Panc1 (cell line): ENCODE measurements at regions not wholly inside any gene's neighbourhood (a gene's known extent, or its start where the extent isn't known, plus 50 kb on each side); places are given as distances from the start of the nearest gene placed in this dataset.

ENCODE experiments used
- CTCF ChIP-seq: fragments of 450-650 bp; IDR thresholded peaks from 2 replicates; pipeline ENCODE4 v1.5.1; 2017; ENCODE audit warnings: mild to moderate bottlenecking
- POLR2AphosphoS5 ChIP-seq: IDR thresholded peaks from 2 replicates; pipeline ENCODE4 v1.6.1; 2012; ENCODE audit warnings: mild to moderate bottlenecking, low read depth, low read length, moderate library complexity
- SIN3A ChIP-seq: IDR thresholded peaks from 2 replicates; pipeline ENCODE4 v1.6.1; 2012; ENCODE audit warnings: low read depth, mild to moderate bottlenecking, low read length, moderate library complexity, borderline replicate concordance; ENCODE audit not compliant: insufficient read depth

- TF ChIP-seq CTCF (no peak), POLR2AphosphoS5 (no peak), SIN3A (no peak)
Observed at GRCh38 chr6:22751223-22751622, 181.9 kb downstream of the HDGFL1 start.
